AG10803 (cell line): ENCODE measurements at regions not wholly inside any gene's neighbourhood (a gene's known extent, or its start where the extent isn't known, plus 50 kb on each side); places are given as distances from the start of the nearest gene placed in this dataset.

Experiments used
- DNase-seq: peaks from one replicate; pipeline ENCODE4 v3.0.0; 2010; ENCODE audit warnings: low read depth
- H3K4me3 ChIP-seq: 2 replicates; pipeline ENCODE4 v1.5.1; 2011; ENCODE audit warnings: mild to moderate bottlenecking, low read length, control low read depth
- CTCF ChIP-seq: conservative IDR thresholded peaks from 2 replicates; pipeline ENCODE4 v1.5.1; 2011; ENCODE audit warnings: mild to moderate bottlenecking, low read length, control low read depth, inconsistent platforms

DNA sequence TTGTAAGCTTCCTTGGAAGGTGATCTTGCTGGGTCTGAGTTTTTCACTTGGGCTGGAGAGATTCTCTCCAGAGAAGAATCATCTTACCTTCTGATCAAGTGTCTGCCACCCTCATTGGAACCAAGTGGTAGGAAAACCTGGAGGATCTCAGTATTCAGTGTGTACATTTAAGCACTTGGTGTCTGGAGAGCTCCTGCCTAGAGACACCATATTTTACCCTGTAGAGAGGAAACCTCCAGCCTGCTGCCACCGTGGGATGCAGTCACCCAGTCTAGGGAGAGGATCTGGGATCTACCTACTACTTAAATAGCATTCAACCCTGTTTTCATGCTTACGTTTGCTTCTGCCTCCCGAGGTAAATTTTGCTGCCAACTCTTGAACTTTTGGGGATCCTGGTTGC is 274.3 kb downstream of the SV2B start:
- no peak overlapping the region for H3K4me3 ChIP-seq
- DNase-seq = no peak
- no peak for TF ChIP-seq CTCF

GRCh38 chr15:91376038-91376437 is 276.0 kb downstream of the SV2B start:
- H3K4me3 ChIP-seq = no peak overlapping the region
- no peak for DNase-seq
- no peak for TF ChIP-seq CTCF

DNA sequence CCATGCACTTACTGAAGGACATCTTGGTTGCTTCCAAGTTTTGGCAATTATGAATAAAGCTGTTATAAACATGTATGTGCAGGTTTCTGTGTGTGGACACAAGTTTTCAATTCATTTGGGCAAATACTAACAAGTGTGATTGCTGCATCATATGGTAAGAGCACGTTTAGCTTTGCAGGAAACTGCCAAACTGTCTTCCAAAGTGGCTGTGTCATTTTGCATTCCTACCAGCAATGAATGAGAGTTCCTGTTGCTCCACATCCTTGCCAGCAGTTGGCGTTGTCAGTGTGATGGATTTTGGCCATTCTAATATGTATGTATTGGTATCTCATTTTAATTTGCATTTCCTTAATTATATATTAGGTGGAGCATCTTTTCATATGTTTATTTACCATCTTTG is 280.1 kb downstream of the SV2B start:
- TF ChIP-seq CTCF = no peak
- no peak overlapping the region for H3K4me3 ChIP-seq
- no peak for DNase-seq

DNA sequence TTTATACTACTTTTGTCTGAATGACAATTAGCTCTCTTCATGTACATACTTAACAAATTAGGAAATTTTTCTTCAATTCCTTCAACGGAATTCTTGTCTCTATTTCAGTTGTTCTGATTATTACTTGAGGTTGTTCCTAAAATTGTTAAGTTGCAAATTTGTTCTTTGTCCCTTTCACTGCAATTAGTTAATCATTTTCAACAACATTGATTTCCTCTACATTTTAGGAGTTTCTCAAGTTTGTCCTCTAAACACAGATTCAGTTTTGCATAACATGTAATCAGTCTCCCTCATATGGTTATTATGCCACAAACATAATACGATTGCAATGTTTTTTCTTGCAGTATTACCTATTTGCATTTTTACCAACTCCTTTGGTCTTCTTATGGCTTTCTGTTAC is 283.5 kb downstream of the SV2B start:
- no peak for TF ChIP-seq CTCF
- no peak overlapping the region for H3K4me3 ChIP-seq
- no peak for DNase-seq

DNA sequence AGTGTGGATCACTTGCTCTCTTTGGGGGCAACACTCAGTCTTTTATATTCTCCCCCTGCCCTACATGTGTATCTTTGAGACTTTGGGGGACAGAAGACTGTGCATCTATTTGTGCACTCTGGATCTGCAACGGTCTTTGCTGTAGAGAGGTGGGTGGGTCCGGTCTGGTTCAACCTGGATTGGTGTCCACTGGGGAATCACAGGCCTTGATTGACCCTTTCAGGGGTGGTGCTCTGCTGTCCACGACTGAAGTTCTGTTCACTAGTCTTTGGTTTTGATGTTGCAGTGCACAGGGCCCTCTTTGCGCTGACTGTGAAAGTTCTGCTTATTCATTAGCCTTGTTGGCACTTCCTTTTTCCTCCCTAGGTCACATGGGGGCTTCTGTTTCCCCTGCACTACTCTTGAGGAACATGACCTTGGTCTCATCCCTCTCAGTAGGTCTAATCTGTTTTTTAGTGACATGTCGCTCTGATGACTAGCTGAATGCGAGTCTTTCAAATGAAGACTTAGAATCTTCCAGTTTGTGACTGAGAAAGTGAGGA is 284.2 kb downstream of the SV2B start:
- DNase-seq = no peak
- no peak for TF ChIP-seq CTCF
- H3K4me3 ChIP-seq = no peak overlapping the region

DNA sequence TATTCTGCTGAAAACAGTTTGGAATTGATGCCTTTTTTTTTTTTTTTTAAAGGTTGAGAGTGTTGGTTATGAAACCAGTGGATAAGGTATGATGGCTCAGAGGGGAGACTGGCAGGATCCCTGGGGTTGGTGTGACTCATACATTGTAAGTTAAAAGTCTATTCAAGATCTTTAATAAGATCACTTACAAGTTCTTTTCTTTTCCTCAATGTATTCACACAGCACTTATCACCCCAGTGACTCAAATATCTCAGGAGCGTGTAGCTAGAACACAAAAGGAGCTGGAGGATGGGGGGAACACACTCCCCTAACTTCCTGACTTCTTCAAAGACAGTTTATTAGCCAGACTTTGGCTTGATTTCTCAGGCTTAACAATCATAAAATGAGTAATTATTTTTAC is 285.3 kb downstream of the SV2B start:
- no peak overlapping the region for H3K4me3 ChIP-seq
- no peak for TF ChIP-seq CTCF
- no peak for DNase-seq

- no peak for DNase-seq
- TF ChIP-seq CTCF = no peak
- H3K4me3 ChIP-seq = no peak overlapping the region
These were observed 293.1 kb downstream of the SV2B start for GRCh38 chr15:91393186-91393585.
